Vagina (tissue), 2 donors: ENCODE measurements at regions not wholly inside any gene's neighbourhood (a gene's known extent, or its start where the extent isn't known, plus 50 kb on each side); places are given as distances from the start of the nearest gene placed in this dataset.

ENCODE experiments used
- DNase-seq, 2 donors: peaks; one replicate each; pipeline ENCODE4 v3.0.0-alpha.2; 2017; ENCODE audit errors: extremely low spot score in 2 of 2
- H3K27ac ChIP-seq: fragments of 200-600 bp; sonication (generic); one replicate; pipeline ENCODE4 v1.5.1; 2019
- H3K27me3 ChIP-seq: fragments of 200-600 bp; sonication (generic); one replicate; pipeline ENCODE4 v1.5.1; 2019
- H3K36me3 ChIP-seq, 2 donors: fragments of 200-600 bp; sonication (generic); one replicate each; pipeline ENCODE4 v1.5.1; 2017 to 2019
- H3K4me1 ChIP-seq: fragments of 200-600 bp; sonication (generic); one replicate; pipeline ENCODE4 v1.5.1; 2019
- H3K4me3 ChIP-seq, 2 donors: fragments of 200-600 bp; sonication (generic); 1 replicate in 1 of 2; 2 replicates in 1 of 2; pipeline ENCODE4 v1.5.1; 2016 to 2019
- H3K9me3 ChIP-seq: fragments of 200-600 bp; sonication (generic); one replicate; pipeline ENCODE4 v1.5.1; 2019
- CTCF ChIP-seq, 3 experiments: fragments of 450-650 bp in 2 of 3; fragments of 200-600 bp in 1 of 3; sonication (generic) in 1 of 3; IDR thresholded peaks; one replicate each; pipeline ENCODE4 v1.5.1; 2017 to 2019; ENCODE audit warnings: antibody characterized with exemption in 3 of 3, mild to moderate bottlenecking in 2 of 3, moderate library complexity in 2 of 3
- POLR2A ChIP-seq, 2 donors: fragments of 450-650 bp; IDR thresholded peaks; one replicate each; pipeline ENCODE4 v1.6.1; 2017; ENCODE audit warnings: antibody characterized with exemption in 2 of 2, mild to moderate bottlenecking in 2 of 2, moderate library complexity in 2 of 2
- POLR2AphosphoS5 ChIP-seq, 2 donors: sonication (generic); formaldehyde crosslinking; IDR thresholded peaks; one replicate each; pipeline ENCODE4 v1.9.0; 2017; ENCODE audit warnings: antibody characterized with exemption in 2 of 2, mild to moderate bottlenecking in 2 of 2, low read depth in 1 of 2; ENCODE audit not compliant: insufficient read depth in 1 of 2
- intact Hi-C: fragments of 100-400 bp; cut with DNase I; formaldehyde crosslinking; loops from one replicate; pipeline ENCODE4 v1.15.1; 2023

GRCh38 chr1:4327142-4327541 lies 327.3 kb upstream of the AJAP1 start:
- Histone ChIP-seq H3K36me3 (no peaks in the 10 kb centered on the region), H3K27me3 (no peaks in the 10 kb centered on the region), H3K4me3 (no peak overlapping the region), H3K27ac (no peak overlapping the region), H3K9me3 (no peaks in the 10 kb centered on the region), H3K4me1 (no peaks in the 10 kb centered on the region)
- intact Hi-C loops, result no loop called here
- TF ChIP-seq CTCF (IDR thresholded peaks at IDR 0.05) (no peak), POLR2AphosphoS5 (IDR thresholded peaks at IDR 0.05; ENCODE audit: insufficient read depth in 1 of 2, low read depth in 1 of 2) (no peak), POLR2A (IDR thresholded peaks at IDR 0.05) (no peak)
- DNase-seq, result no peak

- no peaks in the 10 kb centered on the region for H3K36me3 ChIP-seq
- no peaks in the 10 kb centered on the region for H3K9me3 ChIP-seq
- H3K4me3 ChIP-seq, result no peak overlapping the region
- no peaks in the 10 kb centered on the region for H3K27me3 ChIP-seq
- H3K27ac ChIP-seq, result no peak overlapping the region
- DNase-seq, result no peak
- H3K4me1 ChIP-seq, result no peaks in the 10 kb centered on the region
- TF ChIP-seq POLR2A (IDR thresholded peaks at IDR 0.05) (no peak), CTCF (IDR thresholded peaks at IDR 0.05) (no peak), POLR2AphosphoS5 (IDR thresholded peaks at IDR 0.05; ENCODE audit: insufficient read depth in 1 of 2, low read depth in 1 of 2) (no peak)
- intact Hi-C loops, result no loop called here
Observed at GRCh38 chr1:4328402-4329071, 325.9 kb upstream of the AJAP1 start.

GRCh38 chr1:4330805-4331766 lies 323.3 kb upstream of the AJAP1 start:
- Histone ChIP-seq H3K4me1 (no peaks in the 10 kb centered on the region), H3K27me3 (no peaks in the 10 kb centered on the region), H3K36me3 (no peaks in the 10 kb centered on the region), H3K9me3 (no peaks in the 10 kb centered on the region), H3K4me3 (no peak overlapping the region), H3K27ac (no peak overlapping the region)
- intact Hi-C loops, result no loop called here
- no peak for TF ChIP-seq CTCF (IDR thresholded peaks at IDR 0.05)
- no peak for TF ChIP-seq POLR2A (IDR thresholded peaks at IDR 0.05)
- no peak for TF ChIP-seq POLR2AphosphoS5 (IDR thresholded peaks at IDR 0.05; ENCODE audit: insufficient read depth in 1 of 2, low read depth in 1 of 2)
- DNase-seq, result no peak

GRCh38 chr1:4331767-4332163 lies 322.6 kb upstream of the AJAP1 start:
- intact Hi-C loops, result no loop called here
- H3K4me3 ChIP-seq, result no peak overlapping the region
- no peaks in the 10 kb centered on the region for H3K36me3 ChIP-seq
- DNase-seq, result no peak
- no peaks in the 10 kb centered on the region for H3K9me3 ChIP-seq
- H3K4me1 ChIP-seq, result no peaks in the 10 kb centered on the region
- no peak for TF ChIP-seq POLR2A (IDR thresholded peaks at IDR 0.05)
- TF ChIP-seq POLR2AphosphoS5 (IDR thresholded peaks at IDR 0.05; ENCODE audit: insufficient read depth in 1 of 2, low read depth in 1 of 2), result no peak
- no peak for TF ChIP-seq CTCF (IDR thresholded peaks at IDR 0.05)
- no peak overlapping the region for H3K27ac ChIP-seq
- no peaks in the 10 kb centered on the region for H3K27me3 ChIP-seq

GRCh38 chr1:4336507-4336906 lies 317.9 kb upstream of the AJAP1 start:
- no peaks in the 10 kb centered on the region for H3K4me1 ChIP-seq
- H3K4me3 ChIP-seq, result no peak overlapping the region
- intact Hi-C loops, result no loop called here
- no peaks in the 10 kb centered on the region for H3K9me3 ChIP-seq
- H3K36me3 ChIP-seq, result no peaks in the 10 kb centered on the region
- no peak for DNase-seq
- H3K27ac ChIP-seq, result no peak overlapping the region
- no peaks in the 10 kb centered on the region for H3K27me3 ChIP-seq
- no peak for TF ChIP-seq CTCF (IDR thresholded peaks at IDR 0.05)
- TF ChIP-seq POLR2A (IDR thresholded peaks at IDR 0.05), result no peak
- TF ChIP-seq POLR2AphosphoS5 (IDR thresholded peaks at IDR 0.05; ENCODE audit: insufficient read depth in 1 of 2, low read depth in 1 of 2), result no peak
